A673 (cell line): ENCODE measurements at regions not wholly inside any gene's neighbourhood (a gene's known extent, or its start where the extent isn't known, plus 50 kb on each side); places are given as distances from the start of the nearest gene placed in this dataset.

Experiments used
- BruUV-seq: library from RNA; stranded (reverse); fragments of 400-500 nt; replicated peaks from 2 replicates; lab custom pipeline; 2021; lab: Mats Ljungman, UMichigan
- CTCF ChIA-PET: fragments of 300-600 bp; sonication (Branson Sonifier 250); formaldehyde crosslinking; loops from one replicate; lab custom pipeline; 2022; ENCODE audit warnings: antibody characterized with exemption; lab: Charles Lee
- POLR2A ChIA-PET: fragments of 300-600 bp; sonication (Branson Sonifier 250); formaldehyde crosslinking; loops from one replicate; lab custom pipeline; 2022; ENCODE audit warnings: antibody characterized with exemption; ENCODE audit not compliant: low non-redundant PET; lab: Charles Lee
- DNase-seq: peaks from one replicate; pipeline ENCODE4 v3.0.0-alpha.2; 2015; ENCODE audit warnings: low spot score
- H3K27ac ChIP-seq: fragments of 200-600 bp; sonication (generic); 2 replicates; pipeline ENCODE4 v1.5.1; 2016; ENCODE audit warnings: mixed run types, low read depth, mild to moderate bottlenecking, mixed read lengths, antibody characterized with exemption, low read length; ENCODE audit not compliant: poor library complexity, severe bottlenecking
- H3K27me3 ChIP-seq: fragments of 200-600 bp; sonication (generic); replicated peaks from 2 replicates; pipeline ENCODE4 v1.6.1; 2017; ENCODE audit warnings: mixed run types, low read depth, mild to moderate bottlenecking, mixed read lengths, antibody characterized with exemption, low read length; ENCODE audit not compliant: insufficient read depth, poor library complexity
- H3K36me3 ChIP-seq: fragments of 200-600 bp; sonication (generic); 2 replicates; pipeline ENCODE4 v1.6.1; 2016; ENCODE audit warnings: mixed run types, mild to moderate bottlenecking, mixed read lengths, antibody characterized with exemption, low read length; ENCODE audit not compliant: insufficient read depth, poor library complexity, severe bottlenecking
- H3K4me1 ChIP-seq: fragments of 200-600 bp; sonication (generic); 2 replicates; pipeline ENCODE4 v1.6.1; 2017; ENCODE audit warnings: mixed run types, mild to moderate bottlenecking, mixed read lengths, antibody characterized with exemption, low read length; ENCODE audit not compliant: insufficient read depth, poor library complexity, severe bottlenecking
- H3K4me3 ChIP-seq: fragments of 200-600 bp; sonication (generic); 2 replicates; pipeline ENCODE4 v1.5.1; 2016; ENCODE audit warnings: low read depth, mixed run types, mild to moderate bottlenecking, mixed read lengths, low read length; ENCODE audit not compliant: poor library complexity, severe bottlenecking
- H3K9me3 ChIP-seq: fragments of 200-600 bp; sonication (generic); 2 replicates; pipeline ENCODE4 v1.6.1; 2016; ENCODE audit warnings: mixed run types, low read depth, mild to moderate bottlenecking, mixed read lengths, antibody characterized with exemption, low read length; ENCODE audit not compliant: poor library complexity, severe bottlenecking
- EZH2 ChIP-seq: fragments of 200-600 bp; sonication (generic); IDR thresholded peaks from 2 replicates; pipeline ENCODE4 v1.6.1; 2017; ENCODE audit warnings: borderline replicate concordance, low read depth, mild to moderate bottlenecking, mixed read lengths, antibody characterized with exemption, low read length; ENCODE audit not compliant: poor library complexity, severe bottlenecking
- intact Hi-C: fragments of 100-400 bp; cut with micrococcal nuclease; formaldehyde crosslinking; loops from one replicate; pipeline ENCODE4 v1.10.0; 2022; ENCODE audit not compliant: unreplicated experiment
- TF ChIP-seq, protein P1 (sequence below): fragments of 300-800, 200-600 bp; sonication (generic); conservative IDR thresholded peaks from 2 replicates; pipeline ENCODE4 v1.5.1; 2017; ENCODE audit warnings: low read depth, mild to moderate bottlenecking, antibody characterized with exemption, low read length, moderate library complexity, mixed read lengths

DNA sequence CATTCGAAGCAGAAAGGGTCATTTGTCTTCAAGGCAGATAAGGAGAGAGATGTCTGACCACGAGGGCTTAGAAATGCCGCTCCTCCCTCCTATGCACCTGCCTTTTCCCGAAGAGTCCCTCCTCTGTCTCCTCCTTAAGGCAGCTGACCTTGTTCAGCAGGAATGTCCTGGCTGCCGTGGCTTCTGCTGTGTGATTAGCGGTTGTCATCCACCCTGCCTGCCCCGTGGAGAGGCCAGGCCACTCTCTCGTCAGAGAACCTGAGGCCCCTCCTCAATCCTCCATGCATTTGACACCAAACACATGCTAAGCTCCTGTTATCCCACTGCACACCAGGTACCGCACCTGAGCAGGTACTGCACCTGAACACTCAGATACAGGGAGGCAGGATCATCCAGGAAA is 834.6 kb downstream of the TBC1D22A start:
- Histone ChIP-seq H3K4me1 (no peaks in the 10 kb centered on the region), H3K27ac (no peak overlapping the region), H3K27me3 (no peaks in the 10 kb centered on the region), H3K36me3 (no peaks in the 10 kb centered on the region), H3K9me3 (no peaks in the 10 kb centered on the region), H3K4me3 (no peak overlapping the region)
- CTCF ChIA-PET = no interaction called here
- intact Hi-C loops = no loop called here
- no peak for DNase-seq
- TF ChIP-seq EZH2 = no peak
- TF ChIP-seq, protein P1, sequence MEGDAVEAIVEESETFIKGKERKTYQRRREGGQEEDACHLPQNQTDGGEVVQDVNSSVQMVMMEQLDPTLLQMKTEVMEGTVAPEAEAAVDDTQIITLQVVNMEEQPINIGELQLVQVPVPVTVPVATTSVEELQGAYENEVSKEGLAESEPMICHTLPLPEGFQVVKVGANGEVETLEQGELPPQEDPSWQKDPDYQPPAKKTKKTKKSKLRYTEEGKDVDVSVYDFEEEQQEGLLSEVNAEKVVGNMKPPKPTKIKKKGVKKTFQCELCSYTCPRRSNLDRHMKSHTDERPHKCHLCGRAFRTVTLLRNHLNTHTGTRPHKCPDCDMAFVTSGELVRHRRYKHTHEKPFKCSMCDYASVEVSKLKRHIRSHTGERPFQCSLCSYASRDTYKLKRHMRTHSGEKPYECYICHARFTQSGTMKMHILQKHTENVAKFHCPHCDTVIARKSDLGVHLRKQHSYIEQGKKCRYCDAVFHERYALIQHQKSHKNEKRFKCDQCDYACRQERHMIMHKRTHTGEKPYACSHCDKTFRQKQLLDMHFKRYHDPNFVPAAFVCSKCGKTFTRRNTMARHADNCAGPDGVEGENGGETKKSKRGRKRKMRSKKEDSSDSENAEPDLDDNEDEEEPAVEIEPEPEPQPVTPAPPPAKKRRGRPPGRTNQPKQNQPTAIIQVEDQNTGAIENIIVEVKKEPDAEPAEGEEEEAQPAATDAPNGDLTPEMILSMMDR = no peak
- POLR2A ChIA-PET = no interaction called here
- no TSS peak for BruUV-seq

DNA sequence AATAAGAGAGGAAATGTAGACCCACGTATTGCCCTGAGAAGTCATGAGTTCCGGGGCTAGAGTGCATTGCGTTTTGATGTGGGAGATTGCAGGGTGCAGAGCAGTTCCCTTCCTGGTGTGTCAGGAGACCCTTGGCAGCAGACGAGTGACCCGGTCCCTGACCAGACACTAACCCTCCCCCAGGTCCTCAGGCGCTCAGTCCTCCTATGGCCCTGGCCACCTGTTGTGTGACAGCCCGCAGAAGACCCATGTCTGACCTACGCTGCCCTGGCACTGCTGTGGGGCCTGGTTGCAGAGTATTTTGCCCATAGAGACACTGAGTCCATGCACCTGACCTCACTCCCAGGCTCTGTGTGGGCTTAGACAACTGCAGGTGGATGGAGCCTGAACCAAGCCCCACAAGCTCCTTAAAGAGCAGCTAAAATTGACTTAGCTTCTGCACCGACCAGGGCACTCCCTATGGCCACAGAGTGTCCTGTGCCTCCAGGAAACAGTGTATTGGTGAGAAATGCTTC is 833.8 kb downstream of the TBC1D22A start:
- H3K4me3 ChIP-seq = no peak overlapping the region
- H3K9me3 ChIP-seq = no peaks in the 10 kb centered on the region
- H3K4me1 ChIP-seq = no peaks in the 10 kb centered on the region
- TF ChIP-seq EZH2 = no peak
- TF ChIP-seq, protein P1 = no peak
- BruUV-seq = no TSS peak
- no peaks in the 10 kb centered on the region for H3K27me3 ChIP-seq
- CTCF ChIA-PET = no interaction called here
- DNase-seq = no peak
- POLR2A ChIA-PET = no interaction called here
- intact Hi-C loops = no loop called here
- no peaks in the 10 kb centered on the region for H3K36me3 ChIP-seq
- H3K27ac ChIP-seq = no peak overlapping the region

DNA sequence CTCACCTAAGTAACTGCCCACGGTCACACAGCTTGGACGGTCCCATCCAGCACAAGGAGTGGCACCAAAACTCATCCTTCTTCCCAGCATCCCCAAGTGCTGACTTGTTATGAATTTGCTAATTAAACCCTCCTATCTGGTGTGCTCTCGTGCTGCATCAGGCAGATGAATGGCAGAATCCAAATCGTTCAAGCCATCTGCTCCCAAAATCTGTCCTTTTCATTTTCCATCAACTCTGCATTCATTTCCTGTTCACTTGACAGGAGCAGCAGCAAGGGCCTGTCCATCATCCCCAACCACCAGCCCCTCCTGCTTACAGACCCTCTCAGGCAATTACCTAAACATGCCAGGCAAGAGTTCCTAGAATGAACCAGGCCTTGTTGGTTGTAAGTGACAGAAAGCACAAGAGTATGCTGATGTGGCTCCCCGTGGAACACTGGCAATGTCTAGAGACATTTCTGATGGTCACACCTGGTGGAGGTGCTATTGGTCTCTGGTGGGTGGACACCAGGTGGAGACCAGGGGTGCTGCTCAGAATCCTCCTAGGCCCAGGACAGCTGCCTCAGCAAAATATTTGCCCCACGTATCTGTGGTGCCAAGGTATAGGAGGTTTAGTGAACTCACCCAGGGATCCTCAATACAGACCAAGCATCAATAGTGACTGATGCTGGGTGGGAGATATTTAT is 832.5 kb downstream of the TBC1D22A start:
- H3K4me3 ChIP-seq = no peak overlapping the region
- no peaks in the 10 kb centered on the region for H3K36me3 ChIP-seq
- intact Hi-C loops = no loop called here
- H3K27me3 ChIP-seq = no peaks in the 10 kb centered on the region
- no peak for DNase-seq
- TF ChIP-seq, protein P1 = no peak
- no peak for TF ChIP-seq EZH2
- BruUV-seq = no TSS peak
- POLR2A ChIA-PET = no interaction called here
- no peaks in the 10 kb centered on the region for H3K9me3 ChIP-seq
- CTCF ChIA-PET = no interaction called here
- H3K4me1 ChIP-seq = no peaks in the 10 kb centered on the region
- H3K27ac ChIP-seq = no peak overlapping the region
